ENCODE measurements at regions not wholly inside any gene's neighbourhood (a gene's known extent, or its start where the extent isn't known, plus 50 kb on each side); places are given as distances from the start of the nearest gene placed in this dataset.

- TF ChIP-seq CTCF (IDR thresholded peaks at IDR 0.05) (no peak), EZH2 (IDR thresholded peaks at IDR 0.05; ENCODE audit: borderline replicate concordance, insufficient read depth, low read depth, low read length, poor library complexity, severe bottlenecking) (no peak)
Observed at GRCh38 chr18:8960740-8961657, 141.5 kb upstream of the NDUFV2 start.
